ACC112 (cell line): ENCODE measurements at regions not wholly inside any gene's neighbourhood (a gene's known extent, or its start where the extent isn't known, plus 50 kb on each side); places are given as distances from the start of the nearest gene placed in this dataset.

Experiments used
- H2AFZ ChIP-seq: fragments of 200-600 bp; sonication (generic); one replicate; pipeline ENCODE4 v1.6.0; 2017; ENCODE audit warnings: antibody characterized with exemption, low read length; ENCODE audit not compliant: unreplicated experiment
- H3K27ac ChIP-seq: fragments of 200-600 bp; sonication (generic); 2 replicates; pipeline ENCODE4 v1.5.1; 2014; ENCODE audit warnings: low read depth, mild to moderate bottlenecking, antibody characterized with exemption, low read length, moderate library complexity
- H3K27me3 ChIP-seq: fragments of 200-600 bp; sonication (generic); 2 replicates; pipeline ENCODE4 v1.6.1; 2014; ENCODE audit warnings: mild to moderate bottlenecking, antibody characterized with exemption, low read length, moderate library complexity, mixed read lengths; ENCODE audit not compliant: insufficient read depth
- H3K36me3 ChIP-seq: fragments of 200-600 bp; sonication (generic); 2 replicates; pipeline ENCODE4 v1.6.1; 2016; ENCODE audit warnings: mild to moderate bottlenecking, antibody characterized with exemption, low read length, moderate library complexity, mixed read lengths; ENCODE audit not compliant: insufficient read depth
- H3K4me1 ChIP-seq: fragments of 200-600 bp; sonication (generic); one replicate; pipeline ENCODE4 v1.6.1; 2016; ENCODE audit warnings: low read length, mixed read lengths; ENCODE audit not compliant: insufficient read depth, unreplicated experiment, control insufficient read depth
- H3K4me3 ChIP-seq: fragments of 200-600 bp; sonication (generic); 2 replicates; pipeline ENCODE4 v1.5.1; 2014; ENCODE audit warnings: mild to moderate bottlenecking, low read depth, low read length
- H3K79me2 ChIP-seq: fragments of 200-600 bp; sonication (generic); one replicate; pipeline ENCODE4 v1.6.0; 2016; ENCODE audit warnings: low read length; ENCODE audit not compliant: control insufficient read depth, unreplicated experiment, insufficient read depth

GRCh38 chr10:55280696-55281095 lies 479.7 kb upstream of the PCDH15 start:
- Histone ChIP-seq H3K36me3 (no peaks in the 10 kb centered on the region), H3K27me3 (no peaks in the 10 kb centered on the region), H3K4me3 (no peak overlapping the region), H3K4me1 (no peaks in the 10 kb centered on the region), H3K79me2 (no peaks in the 10 kb centered on the region), H2AFZ (no peak overlapping the region), H3K27ac (no peak overlapping the region)

- Histone ChIP-seq H3K36me3 (no peaks in the 10 kb centered on the region), H3K27me3 (no peaks in the 10 kb centered on the region), H3K4me1 (no peaks in the 10 kb centered on the region), H2AFZ (no peak overlapping the region), H3K79me2 (no peaks in the 10 kb centered on the region), H3K4me3 (no peak overlapping the region), H3K27ac (no peak overlapping the region)
These were observed 476.5 kb upstream of the PCDH15 start for GRCh38 chr10:55277549-55277948.

- no peak overlapping the region for H3K27ac ChIP-seq
- no peaks in the 10 kb centered on the region for H3K27me3 ChIP-seq
- no peak overlapping the region for H3K4me3 ChIP-seq
- H3K4me1 ChIP-seq: no peaks in the 10 kb centered on the region
- H3K36me3 ChIP-seq: no peaks in the 10 kb centered on the region
- H2AFZ ChIP-seq: no peak overlapping the region
- H3K79me2 ChIP-seq: no peaks in the 10 kb centered on the region
These were observed 473.3 kb upstream of the PCDH15 start for GRCh38 chr10:55274367-55274766.

- Histone ChIP-seq H3K79me2 (no peaks in the 10 kb centered on the region), H3K4me3 (no peak overlapping the region), H2AFZ (no peak overlapping the region), H3K27ac (no peak overlapping the region), H3K36me3 (no peaks in the 10 kb centered on the region), H3K27me3 (no peaks in the 10 kb centered on the region), H3K4me1 (no peaks in the 10 kb centered on the region)
These were observed 472.9 kb upstream of the PCDH15 start for GRCh38 chr10:55273946-55274345.

GRCh38 chr10:55272886-55273285 lies 471.9 kb upstream of the PCDH15 start:
- H3K4me1 ChIP-seq: no peaks in the 10 kb centered on the region
- H3K36me3 ChIP-seq: no peaks in the 10 kb centered on the region
- no peak overlapping the region for H3K27ac ChIP-seq
- H2AFZ ChIP-seq: no peak overlapping the region
- H3K4me3 ChIP-seq: no peak overlapping the region
- no peaks in the 10 kb centered on the region for H3K79me2 ChIP-seq
- H3K27me3 ChIP-seq: no peaks in the 10 kb centered on the region

- Histone ChIP-seq H3K27me3 (no peaks in the 10 kb centered on the region), H2AFZ (no peak overlapping the region), H3K4me1 (no peaks in the 10 kb centered on the region), H3K27ac (no peak overlapping the region), H3K4me3 (no peak overlapping the region), H3K79me2 (no peaks in the 10 kb centered on the region), H3K36me3 (no peaks in the 10 kb centered on the region)
These were observed 465.8 kb upstream of the PCDH15 start for GRCh38 chr10:55266797-55267196.

GRCh38 chr10:55263327-55263726 lies 462.3 kb upstream of the PCDH15 start:
- no peaks in the 10 kb centered on the region for H3K36me3 ChIP-seq
- H3K4me1 ChIP-seq: no peaks in the 10 kb centered on the region
- no peaks in the 10 kb centered on the region for H3K27me3 ChIP-seq
- no peak overlapping the region for H3K4me3 ChIP-seq
- H3K27ac ChIP-seq: no peak overlapping the region
- H3K79me2 ChIP-seq: no peaks in the 10 kb centered on the region
- H2AFZ ChIP-seq: no peak overlapping the region

- Histone ChIP-seq H3K4me1 (no peaks in the 10 kb centered on the region), H3K27ac (no peak overlapping the region), H3K36me3 (no peaks in the 10 kb centered on the region), H3K4me3 (no peak overlapping the region), H2AFZ (no peak overlapping the region), H3K27me3 (no peaks in the 10 kb centered on the region), H3K79me2 (no peaks in the 10 kb centered on the region)
These were observed 441.5 kb upstream of the PCDH15 start for GRCh38 chr10:55242544-55242943.

GRCh38 chr10:55237462-55237861 lies 436.4 kb upstream of the PCDH15 start:
- H3K79me2 ChIP-seq: no peaks in the 10 kb centered on the region
- no peak overlapping the region for H2AFZ ChIP-seq
- H3K4me3 ChIP-seq: no peak overlapping the region
- H3K4me1 ChIP-seq: no peaks in the 10 kb centered on the region
- H3K27ac ChIP-seq: no peak overlapping the region
- no peaks in the 10 kb centered on the region for H3K27me3 ChIP-seq
- no peaks in the 10 kb centered on the region for H3K36me3 ChIP-seq

- Histone ChIP-seq H3K27ac (no peak overlapping the region), H2AFZ (no peak overlapping the region), H3K79me2 (no peaks in the 10 kb centered on the region), H3K4me1 (no peaks in the 10 kb centered on the region), H3K4me3 (peak overlapping the region; percentile 42; the same call in 1 of the 2 replicates), H3K27me3 (no peaks in the 10 kb centered on the region), H3K36me3 (no peaks in the 10 kb centered on the region)
These were observed 432.5 kb upstream of the PCDH15 start for GRCh38 chr10:55233505-55233904.

- H3K36me3 ChIP-seq: no peaks in the 10 kb centered on the region
- H3K79me2 ChIP-seq: no peaks in the 10 kb centered on the region
- no peak overlapping the region for H2AFZ ChIP-seq
- H3K27ac ChIP-seq: no peak overlapping the region
- H3K4me3 ChIP-seq: peak overlapping the region; percentile 42; the same call in 1 of the 2 replicates
- no peaks in the 10 kb centered on the region for H3K27me3 ChIP-seq
- H3K4me1 ChIP-seq: no peaks in the 10 kb centered on the region
These were observed 432.1 kb upstream of the PCDH15 start for GRCh38 chr10:55233090-55233489.
